Brain microvascular endothelial cell (primary cell): ENCODE measurements at regions not wholly inside any gene's neighbourhood (a gene's known extent, or its start where the extent isn't known, plus 50 kb on each side); places are given as distances from the start of the nearest gene placed in this dataset.

Experiments used
- DNase-seq: peaks from one replicate; pipeline ENCODE4 v3.0.0-alpha.2; 2020
- H3K27ac ChIP-seq: fragments of 250-450 bp; sonication (Bioruptor Pico); 2 replicates; pipeline ENCODE4 v1.5.1; 2020; ENCODE audit warnings: mild to moderate bottlenecking, moderate library complexity
- H3K27me3 ChIP-seq: fragments of 250-450 bp; sonication (Bioruptor Pico); replicated peaks from 2 replicates; pipeline ENCODE4 v1.5.1; 2020; ENCODE audit warnings: mild to moderate bottlenecking
- H3K36me3 ChIP-seq: fragments of 250-450 bp; sonication (Bioruptor Pico); replicated peaks from 2 replicates; pipeline ENCODE4 v1.5.1; 2020; ENCODE audit warnings: mild to moderate bottlenecking
- H3K4me3 ChIP-seq: 2 replicates; pipeline ENCODE4 v1.5.1; 2011; ENCODE audit warnings: low read depth, mild to moderate bottlenecking, control low read depth, low read length, moderate library complexity
- CTCF ChIP-seq: IDR thresholded peaks from 2 replicates; pipeline ENCODE4 v1.5.1; 2011; ENCODE audit warnings: low read depth, mild to moderate bottlenecking, moderate library complexity, low read length, control low read depth, inconsistent platforms; ENCODE audit errors: missing control alignments
- in situ Hi-C: cut with HindIII; loops from 2 replicates; pipeline ENCODE4 v1.10.0; 2017; ENCODE audit warnings: low sequenced_read_pairs, low pct_ligation_motif_present

- in situ Hi-C loops, result no loop called here
- peak; percentile 1 for DNase-seq
- Histone ChIP-seq H3K27ac (no peak overlapping the region), H3K36me3 (no peaks in the 10 kb centered on the region), H3K27me3 (no peaks in the 10 kb centered on the region), H3K4me3 (no peak overlapping the region)
- TF ChIP-seq CTCF, result no peak
These were observed 291.5 kb upstream of the CCDC179 start for GRCh38 chr11:23151819-23152218.

- in situ Hi-C loops, result no loop called here
- DNase-seq, result no peak
These were observed 295.2 kb upstream of the CCDC179 start for GRCh38 chr11:23155503-23155902.

GRCh38 chr11:23164022-23164421, 303.7 kb upstream of the CCDC179 start:
- in situ Hi-C loops, result no loop called here
- TF ChIP-seq CTCF, result no peak
- H3K36me3 ChIP-seq, result no peaks in the 10 kb centered on the region
- H3K27ac ChIP-seq, result no peak overlapping the region
- DNase-seq, result no peak
- H3K27me3 ChIP-seq, result no peaks in the 10 kb centered on the region
- no peak overlapping the region for H3K4me3 ChIP-seq

More at GRCh38 chr11:23155503-23155902, 295.2 kb upstream of the CCDC179 start:
- H3K27ac ChIP-seq, result no peak overlapping the region
- no peaks in the 10 kb centered on the region for H3K36me3 ChIP-seq
- no peak for TF ChIP-seq CTCF
- no peaks in the 10 kb centered on the region for H3K27me3 ChIP-seq
- no peak overlapping the region for H3K4me3 ChIP-seq

GRCh38 chr11:23166376-23166775, 306.1 kb upstream of the CCDC179 start:
- TF ChIP-seq CTCF, result no peak
- no peak for DNase-seq
- in situ Hi-C loops, result no loop called here
- H3K36me3 ChIP-seq, result no peaks in the 10 kb centered on the region
- no peaks in the 10 kb centered on the region for H3K27me3 ChIP-seq
- H3K27ac ChIP-seq, result no peak overlapping the region
- H3K4me3 ChIP-seq, result no peak overlapping the region

GRCh38 chr11:23179609-23180008, 319.3 kb upstream of the CCDC179 start:
- H3K27ac ChIP-seq, result no peak overlapping the region
- TF ChIP-seq CTCF, result no peak
- in situ Hi-C loops, result no loop called here
- no peak overlapping the region for H3K4me3 ChIP-seq
- no peak for DNase-seq
- no peaks in the 10 kb centered on the region for H3K27me3 ChIP-seq
- no peaks in the 10 kb centered on the region for H3K36me3 ChIP-seq

- no peaks in the 10 kb centered on the region for H3K36me3 ChIP-seq
- H3K4me3 ChIP-seq, result no peak overlapping the region
- no peak for TF ChIP-seq CTCF
- no peak overlapping the region for H3K27ac ChIP-seq
- no peak for DNase-seq
- in situ Hi-C loops, result no loop called here
- H3K27me3 ChIP-seq, result no peaks in the 10 kb centered on the region
These were observed 320.9 kb upstream of the CCDC179 start for GRCh38 chr11:23181022-23181807.
